Lung (tissue), 11 donors: ENCODE measurements at regions not wholly inside any gene's neighbourhood (a gene's known extent, or its start where the extent isn't known, plus 50 kb on each side); places are given as distances from the start of the nearest gene placed in this dataset.

Experiments
- ATAC-seq: fragments of 200-7000 bp; cut with Tn5 transposase; one replicate; pipeline ENCODE4 v1.9.1; 2020; ENCODE audit warnings: moderate number of reproducible peaks; ENCODE audit not compliant: insufficient read depth, low FRiP score
- DNase-seq, 3 donors: peaks; one replicate each; pipeline ENCODE4 v3.0.0-alpha.2; 2013 to 2017
- H3K27ac ChIP-seq, 2 donors: one replicate each; pipeline ENCODE4 v1.5.1; 2013; ENCODE audit warnings: mild to moderate bottlenecking in 2 of 2, moderate library complexity in 2 of 2, control low read depth in 1 of 2, inconsistent platforms in 1 of 2, low read depth in 1 of 2, low read length in 1 of 2
- H3K27me3 ChIP-seq, 3 donors: one replicate each; pipeline ENCODE4 v1.5.1; 2013; ENCODE audit warnings: low read length in 2 of 3; ENCODE audit not compliant: control insufficient read depth in 3 of 3, insufficient read depth in 3 of 3
- H3K36me3 ChIP-seq, 4 donors: one replicate each; pipeline ENCODE4 v1.5.1; 2013; ENCODE audit warnings: low read length in 4 of 4, mild to moderate bottlenecking in 1 of 4, moderate library complexity in 1 of 4; ENCODE audit not compliant: control insufficient read depth in 4 of 4, insufficient read depth in 4 of 4
- H3K4me1 ChIP-seq, 5 donors: one replicate each; pipeline ENCODE4 v1.5.1; 2013; ENCODE audit warnings: low read length in 5 of 5, mild to moderate bottlenecking in 2 of 5, moderate library complexity in 1 of 5; ENCODE audit not compliant: control insufficient read depth in 5 of 5, insufficient read depth in 5 of 5
- H3K4me3 ChIP-seq: one replicate; pipeline ENCODE4 v1.5.1; 2013; ENCODE audit warnings: mild to moderate bottlenecking, control low read depth, moderate library complexity
- H3K9ac ChIP-seq, 2 donors: one replicate each; pipeline ENCODE4 v1.5.1; 2013; ENCODE audit warnings: low read length in 2 of 2, control low read depth in 1 of 2; ENCODE audit not compliant: insufficient read depth in 1 of 2
- H3K9me3 ChIP-seq, 4 donors: one replicate each; pipeline ENCODE4 v1.5.1; 2013; ENCODE audit warnings: low read length in 3 of 4, mild to moderate bottlenecking in 1 of 4, moderate library complexity in 1 of 4; ENCODE audit not compliant: control insufficient read depth in 4 of 4, insufficient read depth in 3 of 4
- WGBS, 2 donors: extraction: QIAGEN DNeasy Blood & Tissue Kit; methylation state at CpG; one replicate each; pipeline ENCODE4 v1.1.7; 2013; 5-methylcytosine and 5-hydroxymethylcytosine counted together
- TF ChIP-seq, protein P1 (sequence below): IDR thresholded peaks from 2 replicates; pipeline ENCODE4 v1.5.1; 2012; ENCODE audit warnings: mild to moderate bottlenecking; ENCODE audit errors: control extremely low read depth, extremely low read depth
- donor health status: control.
- donor health status: control.
- donor health status: Bipolar disorder and iron deficiency.
- donor health status: healthy.
- donor health status: DM: yes; HTN: yes; CAD: no.

DNA sequence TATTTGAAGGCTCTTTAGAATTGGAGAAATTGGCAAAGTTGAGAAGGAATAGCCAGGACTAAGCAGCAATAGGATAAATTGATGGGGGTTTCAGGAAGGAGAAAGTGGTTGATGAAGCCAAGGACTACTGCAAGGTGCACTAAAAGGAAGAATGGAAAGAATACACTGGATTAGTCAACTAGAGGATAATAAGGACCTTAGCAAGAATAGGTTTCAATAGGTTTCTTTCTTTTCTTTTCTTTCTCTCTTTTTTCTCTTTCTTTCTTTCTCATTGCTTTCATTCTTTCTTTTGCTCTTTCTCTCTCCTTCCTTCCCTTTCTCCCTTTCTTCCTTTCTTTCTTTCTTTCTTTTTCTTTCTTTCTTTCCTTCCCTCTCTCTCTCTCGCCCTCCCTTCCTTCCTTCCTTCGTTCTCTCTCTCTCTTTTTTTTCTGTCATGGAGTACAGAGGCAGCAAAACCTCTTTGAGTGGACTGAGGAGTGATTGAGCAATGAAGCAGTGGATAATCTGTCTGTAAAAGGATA, 234.4 kb upstream of the TMC3 start:
- TF ChIP-seq, protein P1, sequence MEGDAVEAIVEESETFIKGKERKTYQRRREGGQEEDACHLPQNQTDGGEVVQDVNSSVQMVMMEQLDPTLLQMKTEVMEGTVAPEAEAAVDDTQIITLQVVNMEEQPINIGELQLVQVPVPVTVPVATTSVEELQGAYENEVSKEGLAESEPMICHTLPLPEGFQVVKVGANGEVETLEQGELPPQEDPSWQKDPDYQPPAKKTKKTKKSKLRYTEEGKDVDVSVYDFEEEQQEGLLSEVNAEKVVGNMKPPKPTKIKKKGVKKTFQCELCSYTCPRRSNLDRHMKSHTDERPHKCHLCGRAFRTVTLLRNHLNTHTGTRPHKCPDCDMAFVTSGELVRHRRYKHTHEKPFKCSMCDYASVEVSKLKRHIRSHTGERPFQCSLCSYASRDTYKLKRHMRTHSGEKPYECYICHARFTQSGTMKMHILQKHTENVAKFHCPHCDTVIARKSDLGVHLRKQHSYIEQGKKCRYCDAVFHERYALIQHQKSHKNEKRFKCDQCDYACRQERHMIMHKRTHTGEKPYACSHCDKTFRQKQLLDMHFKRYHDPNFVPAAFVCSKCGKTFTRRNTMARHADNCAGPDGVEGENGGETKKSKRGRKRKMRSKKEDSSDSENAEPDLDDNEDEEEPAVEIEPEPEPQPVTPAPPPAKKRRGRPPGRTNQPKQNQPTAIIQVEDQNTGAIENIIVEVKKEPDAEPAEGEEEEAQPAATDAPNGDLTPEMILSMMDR = no peak
- no peak overlapping the region for H3K4me3 ChIP-seq
- H3K36me3 ChIP-seq = no peaks in the 10 kb centered on the region
- no peak overlapping the region for H3K27ac ChIP-seq
- ATAC-seq = no peak
- no peaks in the 10 kb centered on the region for H3K27me3 ChIP-seq
- no peak for DNase-seq
- H3K9me3 ChIP-seq = peaks cover 0 to 4% (median 0%) of the 10 kb centered on the region in 4 donors
- no peaks in the 10 kb centered on the region for H3K4me1 ChIP-seq
- no peak overlapping the region for H3K9ac ChIP-seq
- 66 to 71% methylated on average over 2 of the region's 2 CpGs for WGBS, 2 donors

DNA sequence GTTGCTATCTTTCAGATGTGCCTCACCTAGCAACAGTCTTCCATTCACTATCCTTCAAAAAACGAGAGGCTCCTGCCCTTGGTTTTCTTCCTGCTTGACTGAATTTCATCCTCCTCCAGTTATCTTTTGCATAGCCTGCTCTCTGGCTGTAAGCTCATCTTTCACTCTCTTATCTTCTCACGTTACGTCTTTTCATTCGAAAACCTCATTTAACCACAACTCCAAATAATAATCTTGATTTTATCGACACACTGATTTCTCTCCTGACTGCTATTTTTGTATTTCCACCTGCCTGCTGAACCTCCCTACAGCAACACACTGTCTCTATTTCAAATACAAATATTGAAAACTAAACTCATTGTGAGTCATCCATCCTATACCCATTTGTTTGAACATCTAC, 230.7 kb upstream of the TMC3 start:
- Histone ChIP-seq H3K36me3 (no peaks in the 10 kb centered on the region), H3K4me3 (no peak overlapping the region), H3K27me3 (no peaks in the 10 kb centered on the region), H3K9ac (no peak overlapping the region), H3K4me1 (no peaks in the 10 kb centered on the region), H3K27ac (no peak overlapping the region), H3K9me3 (peaks cover 0 to 3% (median 0%) of the 10 kb centered on the region in 4 donors)
- ATAC-seq (no peak), DNase-seq (no peak)
- TF ChIP-seq, protein P1 = no peak
- 73 to 86% methylated on average over 5 of the region's 5 CpGs for WGBS, 2 donors

DNA sequence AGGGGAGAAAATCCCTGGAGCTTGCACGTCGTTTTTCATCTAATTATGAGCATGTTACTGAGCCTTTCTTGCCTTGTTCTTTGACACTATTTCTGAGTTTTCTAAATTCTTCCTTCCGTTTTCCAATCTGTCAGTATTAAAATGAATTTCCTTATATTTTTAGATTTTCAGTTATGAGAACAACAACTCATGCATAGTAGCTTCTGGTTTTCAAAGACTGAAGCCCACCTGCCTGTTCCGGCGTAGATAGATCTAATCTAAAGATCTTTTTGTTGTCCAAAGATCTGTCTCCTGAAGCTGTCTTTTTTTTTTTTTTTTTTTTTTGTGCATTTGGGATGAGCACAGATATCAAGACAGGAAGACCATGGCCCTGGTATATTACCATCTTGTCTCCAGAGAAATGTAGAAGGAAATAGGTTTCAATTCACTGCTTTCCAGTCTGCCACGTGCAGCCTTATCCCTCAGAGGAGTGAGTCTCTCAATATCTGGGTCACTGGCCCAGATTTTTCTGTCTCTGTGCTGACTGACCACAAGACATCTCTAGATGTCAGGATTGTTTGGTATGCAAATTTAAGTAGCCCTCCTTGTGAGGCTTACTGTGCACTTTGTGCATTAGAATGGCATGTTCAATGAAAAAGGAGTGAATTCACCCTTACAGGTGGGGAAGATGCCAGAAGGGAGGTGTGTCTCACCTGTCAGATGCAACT, 222.3 kb upstream of the TMC3 start:
- Histone ChIP-seq H3K9me3 (peaks cover 0 to 2% (median under 1%) of the 10 kb centered on the region in 4 donors), H3K4me3 (no peak overlapping the region), H3K9ac (no peak overlapping the region), H3K36me3 (no peaks in the 10 kb centered on the region), H3K4me1 (no peaks in the 10 kb centered on the region), H3K27ac (no peak overlapping the region), H3K27me3 (no peaks in the 10 kb centered on the region)
- no peak for DNase-seq
- TF ChIP-seq, protein P1 = no peak
- WGBS, 2 donors = 78 to 86% methylated on average over 6 of the region's 6 CpGs
- ATAC-seq = no peak
